ENCODE measurements at regions not wholly inside any gene's neighbourhood (a gene's known extent, or its start where the extent isn't known, plus 50 kb on each side); places are given as distances from the start of the nearest gene placed in this dataset.

GRCh38 chr16:51952500-51952899 lies 594.4 kb downstream of the TOX3 start:
- no peak for DNase-seq

- peak; percentile 50 for DNase-seq
Measured at GRCh38 chr16:51951668-51952298, 595.2 kb downstream of the TOX3 start.

- DNase-seq = no peak
Measured at GRCh38 chr16:51950118-51950780, 596.7 kb downstream of the TOX3 start.

GRCh38 chr16:51949282-51949681 lies 597.7 kb downstream of the TOX3 start:
- no peak for DNase-seq

GRCh38 chr16:51941412-51941811 lies 605.5 kb downstream of the TOX3 start:
- DNase-seq = no peak

- DNase-seq = no peak
Measured at GRCh38 chr16:51940183-51940582, 606.8 kb downstream of the TOX3 start.

- DNase-seq = no peak
Measured at GRCh38 chr16:51939378-51939871, 607.5 kb downstream of the TOX3 start.

- DNase-seq = no peak
Measured at GRCh38 chr16:51938861-51939260, 608.1 kb downstream of the TOX3 start.

GRCh38 chr16:51937771-51938170 lies 609.2 kb downstream of the TOX3 start:
- no peak for DNase-seq

- no peak for DNase-seq
Measured at GRCh38 chr16:51936846-51937245, 610.1 kb downstream of the TOX3 start.

GRCh38 chr16:51932317-51932716 lies 614.6 kb downstream of the TOX3 start:
- DNase-seq = no peak

- DNase-seq = no peak
Measured at GRCh38 chr16:51931653-51932052, 615.3 kb downstream of the TOX3 start.

GRCh38 chr16:51924744-51925143 lies 622.2 kb downstream of the TOX3 start:
- DNase-seq = peak; percentile 58

GRCh38 chr16:51922476-51922875 lies 624.5 kb downstream of the TOX3 start:
- DNase-seq = peak; percentile 5

GRCh38 chr16:51919736-51920135 lies 627.2 kb downstream of the TOX3 start:
- DNase-seq = no peak

- no peak for DNase-seq
Measured at GRCh38 chr16:51916814-51917213, 630.1 kb downstream of the TOX3 start.

GRCh38 chr16:51916231-51916630 lies 630.7 kb downstream of the TOX3 start:
- no peak for DNase-seq

- DNase-seq = peak; percentile 12
Measured at GRCh38 chr16:51907680-51908079, 639.3 kb downstream of the TOX3 start.

- DNase-seq = no peak
Measured at GRCh38 chr16:51900221-51900780, 646.6 kb downstream of the TOX3 start.

GRCh38 chr16:51898872-51899271 lies 648.1 kb downstream of the TOX3 start:
- DNase-seq = peak; percentile 4

GRCh38 chr16:51896013-51896412 lies 650.9 kb downstream of the TOX3 start:
- DNase-seq = no peak

GRCh38 chr16:51892293-51893007 lies 654.5 kb downstream of the TOX3 start:
- no peak for DNase-seq

- no peak for DNase-seq
Measured at GRCh38 chr16:51888534-51888933, 658.4 kb downstream of the TOX3 start.

GRCh38 chr16:51888016-51888415 lies 658.9 kb downstream of the TOX3 start:
- DNase-seq = no peak

All from DMS53 (cell line).